ENCODE measurements at regions not wholly inside any gene's neighbourhood (a gene's known extent, or its start where the extent isn't known, plus 50 kb on each side); places are given as distances from the start of the nearest gene placed in this dataset.
"Not testable (repeated sequence)": the region's sequence is repeated elsewhere in the genome, so short reads cannot be mapped to it uniquely, and the experiment has no call there.

DNA sequence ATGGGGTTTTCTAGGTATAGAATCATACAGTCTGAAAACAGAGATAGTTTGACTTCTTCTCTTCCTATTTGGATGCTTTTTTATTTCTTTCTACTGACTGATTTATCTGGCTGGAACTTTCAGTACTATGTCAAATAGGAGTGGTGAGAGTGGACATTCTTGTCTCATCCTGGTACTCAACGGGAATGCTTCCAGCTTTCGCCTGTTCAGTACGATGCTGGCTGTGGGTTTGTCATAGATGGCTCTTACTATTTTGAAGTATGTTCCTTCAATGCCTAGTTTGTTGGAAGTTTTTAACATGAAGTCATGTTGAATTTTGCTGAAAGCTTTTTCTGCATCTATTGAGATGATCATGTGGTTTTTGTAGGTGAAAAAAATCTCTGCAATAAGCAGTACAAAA is 730.4 kb downstream of the PLCL1 start:
- no peaks in the 10 kb centered on the region for H3K4me1 ChIP-seq (ENCODE audit: control insufficient read depth in 1 of 2, insufficient read depth in 2 of 2, low read length in 2 of 2)
- H3K9me3 ChIP-seq (ENCODE audit: control insufficient read depth in 1 of 2, low read length in 2 of 2) = no peaks in the 10 kb centered on the region
- no peak overlapping the region for H3K4me3 ChIP-seq (ENCODE audit: low read depth in 1 of 2, low read length in 2 of 2)
- no peak overlapping the region for H3K9ac ChIP-seq (ENCODE audit: low read depth in 1 of 2, low read length in 2 of 2)
- H3K36me3 ChIP-seq (ENCODE audit: control insufficient read depth in 1 of 2, insufficient read depth in 2 of 2, low read length in 2 of 2) = no peaks in the 10 kb centered on the region
- H3K27ac ChIP-seq (ENCODE audit: low read depth, low read length) = no peak overlapping the region
- H3K27me3 ChIP-seq (ENCODE audit: control insufficient read depth in 1 of 2, insufficient read depth in 2 of 2, low read length in 2 of 2) = no peaks in the 10 kb centered on the region

DNA sequence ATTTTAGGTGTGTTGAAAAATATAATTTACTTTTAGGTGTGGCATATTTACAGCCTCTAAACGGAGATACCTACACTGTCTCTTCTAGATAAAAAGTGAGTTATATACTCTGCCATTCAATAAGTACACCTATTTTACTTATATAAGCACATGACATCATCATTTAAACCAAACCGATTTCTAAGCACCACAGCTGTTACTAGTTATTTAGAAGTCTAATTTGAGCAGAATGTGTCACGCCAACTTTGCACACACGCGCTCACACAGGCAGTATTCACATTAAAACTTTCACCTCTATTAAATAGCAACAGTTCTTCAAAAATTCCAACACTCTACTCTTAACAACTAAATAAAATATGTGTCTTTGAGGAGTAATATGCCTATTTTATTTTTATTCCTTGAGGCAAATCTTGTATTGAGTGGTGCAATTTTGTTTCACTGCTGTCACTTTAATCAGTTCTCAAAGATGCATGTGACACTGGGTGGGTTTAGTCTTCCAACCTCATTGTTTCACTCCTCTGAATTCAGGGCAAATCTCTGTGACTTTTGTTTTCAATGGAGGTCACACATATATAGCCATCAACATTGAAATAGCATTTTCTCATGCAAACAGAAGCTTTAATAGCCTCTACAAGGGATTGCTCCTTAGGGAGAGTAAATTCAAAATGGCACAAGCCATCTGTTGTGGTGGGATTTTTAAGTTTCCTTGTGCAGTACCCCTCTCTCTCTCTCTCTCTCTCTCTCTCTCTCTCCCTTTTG is 721.0 kb downstream of the PLCL1 start:
- no peak overlapping the region for H3K4me3 ChIP-seq (ENCODE audit: low read depth in 1 of 2, low read length in 2 of 2)
- H3K4me1 ChIP-seq (ENCODE audit: control insufficient read depth in 1 of 2, insufficient read depth in 2 of 2, low read length in 2 of 2) = no peaks in the 10 kb centered on the region
- H3K36me3 ChIP-seq (ENCODE audit: control insufficient read depth in 1 of 2, insufficient read depth in 2 of 2, low read length in 2 of 2) = no peaks in the 10 kb centered on the region
- no peak overlapping the region for H3K9ac ChIP-seq (ENCODE audit: low read depth in 1 of 2, low read length in 2 of 2)
- H3K27ac ChIP-seq (ENCODE audit: low read depth, low read length) = no peak overlapping the region
- H3K27me3 ChIP-seq (ENCODE audit: control insufficient read depth in 1 of 2, insufficient read depth in 2 of 2, low read length in 2 of 2) = no peaks in the 10 kb centered on the region
- H3K9me3 ChIP-seq (ENCODE audit: control insufficient read depth in 1 of 2, low read length in 2 of 2) = no peaks in the 10 kb centered on the region

DNA sequence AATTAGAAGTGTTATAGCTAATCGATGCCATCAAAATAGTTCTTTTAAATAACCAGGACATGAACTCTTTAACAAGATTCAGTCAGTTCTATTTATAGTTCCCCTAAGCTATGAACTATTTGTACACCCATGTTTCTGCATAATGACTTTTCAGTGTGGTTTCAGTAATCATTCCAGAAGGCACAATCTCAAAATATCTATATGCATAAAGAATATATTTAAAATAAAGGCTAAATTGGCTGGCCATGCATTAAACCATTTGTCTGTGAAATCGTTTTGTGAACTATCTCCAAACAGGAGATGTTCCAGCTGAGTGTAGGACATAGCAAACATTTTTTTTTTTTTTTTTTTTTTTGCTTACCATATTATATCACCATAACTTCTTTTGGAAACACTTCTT is 719.3 kb downstream of the PLCL1 start:
- Histone ChIP-seq H3K27me3 (ENCODE audit: control insufficient read depth in 1 of 2, insufficient read depth in 2 of 2, low read length in 2 of 2) (no peaks in the 10 kb centered on the region), H3K9ac (ENCODE audit: low read depth in 1 of 2, low read length in 2 of 2) (no peak overlapping the region), H3K36me3 (ENCODE audit: control insufficient read depth in 1 of 2, insufficient read depth in 2 of 2, low read length in 2 of 2) (no peaks in the 10 kb centered on the region), H3K4me3 (ENCODE audit: low read depth in 1 of 2, low read length in 2 of 2) (no peak overlapping the region), H3K4me1 (ENCODE audit: control insufficient read depth in 1 of 2, insufficient read depth in 2 of 2, low read length in 2 of 2) (no peaks in the 10 kb centered on the region), H3K27ac (ENCODE audit: low read depth, low read length) (no peak overlapping the region), H3K9me3 (ENCODE audit: control insufficient read depth in 1 of 2, low read length in 2 of 2) (no peaks in the 10 kb centered on the region)

DNA sequence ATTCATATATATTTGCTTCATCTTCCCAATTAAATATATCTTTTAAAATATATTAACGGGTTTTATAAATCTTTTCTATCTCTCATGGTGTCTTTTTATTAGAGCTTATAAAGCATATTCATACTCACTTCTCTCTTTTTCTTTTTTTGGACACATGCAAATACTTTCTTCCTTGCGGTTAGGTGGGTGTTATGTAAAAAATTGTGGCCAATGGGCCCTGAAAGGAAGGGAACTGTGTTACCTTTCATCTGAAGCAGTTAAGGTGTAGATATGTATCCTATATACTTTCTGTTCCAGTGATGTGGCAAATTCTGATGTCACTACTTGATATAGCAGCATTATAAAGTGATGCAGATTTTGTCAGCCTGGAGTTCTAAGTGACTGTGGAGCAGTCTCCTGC is 714.5 kb downstream of the PLCL1 start:
- Histone ChIP-seq H3K9ac (ENCODE audit: low read depth in 1 of 2, low read length in 2 of 2) (no peak overlapping the region), H3K4me1 (ENCODE audit: control insufficient read depth in 1 of 2, insufficient read depth in 2 of 2, low read length in 2 of 2) (no peaks in the 10 kb centered on the region), H3K36me3 (ENCODE audit: control insufficient read depth in 1 of 2, insufficient read depth in 2 of 2, low read length in 2 of 2) (no peaks in the 10 kb centered on the region), H3K4me3 (ENCODE audit: low read depth in 1 of 2, low read length in 2 of 2) (no peak overlapping the region), H3K27ac (ENCODE audit: low read depth, low read length) (no peak overlapping the region), H3K27me3 (ENCODE audit: control insufficient read depth in 1 of 2, insufficient read depth in 2 of 2, low read length in 2 of 2) (no peaks in the 10 kb centered on the region), H3K9me3 (ENCODE audit: control insufficient read depth in 1 of 2, low read length in 2 of 2) (no peaks in the 10 kb centered on the region)

DNA sequence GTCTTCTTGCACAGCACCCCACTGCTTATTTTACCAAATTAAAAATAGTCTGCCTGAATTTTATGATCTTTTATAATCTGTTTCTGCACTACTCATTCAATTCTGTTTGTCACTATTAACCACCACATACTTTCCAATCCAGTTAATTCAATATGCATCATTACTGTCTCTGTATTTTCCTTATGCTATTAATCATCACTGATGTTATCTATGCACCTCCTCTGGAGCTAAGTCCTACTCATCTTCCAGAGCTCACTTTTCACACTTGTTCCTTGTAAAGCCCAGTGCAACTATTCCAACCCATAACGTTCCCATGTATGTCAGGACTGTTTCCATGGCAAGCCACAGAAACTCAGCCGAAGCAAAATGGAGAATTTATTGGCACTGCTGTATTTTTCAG is 713.6 kb downstream of the PLCL1 start:
- no peak overlapping the region for H3K27ac ChIP-seq (ENCODE audit: low read depth, low read length)

DNA sequence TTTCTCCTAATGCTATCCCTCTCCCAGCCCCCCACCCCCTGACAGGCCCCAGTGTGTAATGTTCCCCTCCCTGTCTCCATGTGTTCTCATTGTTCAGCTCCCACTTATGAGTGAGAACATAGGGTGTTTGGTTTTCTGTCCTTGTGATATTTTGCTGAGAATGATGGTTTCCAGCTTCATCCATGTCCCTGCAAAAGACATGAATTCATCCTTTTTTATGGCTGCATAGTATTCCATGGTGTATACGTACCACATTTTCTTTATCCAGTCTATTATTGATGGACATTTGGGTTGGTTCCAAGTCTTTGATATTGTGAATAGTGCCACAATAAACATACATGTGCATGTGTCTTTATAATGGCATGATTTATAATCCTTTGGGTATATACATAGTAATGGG is 704.2 kb downstream of the PLCL1 start:
- H3K4me1 ChIP-seq (ENCODE audit: control insufficient read depth in 1 of 2, insufficient read depth in 2 of 2, low read length in 2 of 2); H3K4me3 ChIP-seq (ENCODE audit: low read depth in 1 of 2, low read length in 2 of 2); H3K27ac ChIP-seq (ENCODE audit: low read depth, low read length); H3K9ac ChIP-seq (ENCODE audit: low read depth in 1 of 2, low read length in 2 of 2); H3K27me3 ChIP-seq (ENCODE audit: control insufficient read depth in 1 of 2, insufficient read depth in 2 of 2, low read length in 2 of 2); H3K36me3 ChIP-seq (ENCODE audit: control insufficient read depth in 1 of 2, insufficient read depth in 2 of 2, low read length in 2 of 2); H3K9me3 ChIP-seq (ENCODE audit: control insufficient read depth in 1 of 2, low read length in 2 of 2): not testable (repeated sequence)

More for the DNA sequence above, 713.6 kb downstream of the PLCL1 start:
- Histone ChIP-seq H3K4me1 (ENCODE audit: control insufficient read depth in 1 of 2, insufficient read depth in 2 of 2, low read length in 2 of 2) (no peaks in the 10 kb centered on the region), H3K4me3 (ENCODE audit: low read depth in 1 of 2, low read length in 2 of 2) (no peak overlapping the region), H3K9ac (ENCODE audit: low read depth in 1 of 2, low read length in 2 of 2) (no peak overlapping the region), H3K9me3 (ENCODE audit: control insufficient read depth in 1 of 2, low read length in 2 of 2) (no peaks in the 10 kb centered on the region), H3K36me3 (ENCODE audit: control insufficient read depth in 1 of 2, insufficient read depth in 2 of 2, low read length in 2 of 2) (no peaks in the 10 kb centered on the region), H3K27me3 (ENCODE audit: control insufficient read depth in 1 of 2, insufficient read depth in 2 of 2, low read length in 2 of 2) (no peaks in the 10 kb centered on the region)

DNA sequence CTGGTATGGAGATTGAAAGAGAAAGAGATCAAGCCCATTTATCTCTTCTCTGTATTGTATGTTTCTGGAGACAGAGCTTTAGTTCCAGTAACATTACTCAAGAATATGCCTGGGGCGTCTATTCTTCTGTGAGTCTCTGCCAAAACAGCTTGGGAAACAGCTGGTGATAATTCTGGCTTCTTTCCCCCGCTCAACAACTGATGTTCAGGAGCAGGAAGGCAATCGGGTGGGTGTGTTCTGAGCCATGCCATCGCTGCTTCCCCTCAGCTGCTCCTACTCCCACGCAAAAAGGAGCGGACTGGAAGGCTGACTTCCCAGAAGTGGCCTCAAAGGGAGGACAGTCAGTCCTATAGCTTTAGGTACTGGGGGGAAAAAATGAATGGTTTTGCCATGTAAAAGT is 695.1 kb downstream of the PLCL1 start:
- Histone ChIP-seq H3K4me3 (ENCODE audit: low read depth in 1 of 2, low read length in 2 of 2) (no peak overlapping the region), H3K9me3 (ENCODE audit: control insufficient read depth in 1 of 2, low read length in 2 of 2) (no peaks in the 10 kb centered on the region), H3K27me3 (ENCODE audit: control insufficient read depth in 1 of 2, insufficient read depth in 2 of 2, low read length in 2 of 2) (no peaks in the 10 kb centered on the region), H3K4me1 (ENCODE audit: control insufficient read depth in 1 of 2, insufficient read depth in 2 of 2, low read length in 2 of 2) (no peaks in the 10 kb centered on the region), H3K36me3 (ENCODE audit: control insufficient read depth in 1 of 2, insufficient read depth in 2 of 2, low read length in 2 of 2) (no peaks in the 10 kb centered on the region), H3K9ac (ENCODE audit: low read depth in 1 of 2, low read length in 2 of 2) (no peak overlapping the region), H3K27ac (ENCODE audit: low read depth, low read length) (no peak overlapping the region)

DNA sequence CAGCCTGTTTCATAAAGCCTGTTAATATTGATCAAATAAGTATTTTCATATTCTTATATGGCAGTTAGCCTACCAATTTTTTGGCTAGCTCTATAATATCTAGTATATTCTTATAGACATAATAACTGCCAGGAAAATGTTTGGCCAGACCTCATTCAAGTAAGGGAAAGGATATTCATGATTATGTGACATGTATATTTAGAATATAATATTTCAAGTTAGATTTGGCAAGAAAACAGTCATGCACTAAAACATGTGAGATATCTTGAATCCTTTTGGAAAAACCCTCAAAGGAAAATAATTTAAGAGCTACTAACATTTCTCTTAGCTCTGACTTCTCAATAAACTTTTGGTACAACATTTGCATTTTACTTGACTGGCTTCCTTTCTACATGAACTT is 694.1 kb downstream of the PLCL1 start:
- H3K36me3 ChIP-seq (ENCODE audit: control insufficient read depth in 1 of 2, insufficient read depth in 2 of 2, low read length in 2 of 2) = no peaks in the 10 kb centered on the region
- no peaks in the 10 kb centered on the region for H3K27me3 ChIP-seq (ENCODE audit: control insufficient read depth in 1 of 2, insufficient read depth in 2 of 2, low read length in 2 of 2)
- H3K27ac ChIP-seq (ENCODE audit: low read depth, low read length) = no peak overlapping the region
- no peaks in the 10 kb centered on the region for H3K9me3 ChIP-seq (ENCODE audit: control insufficient read depth in 1 of 2, low read length in 2 of 2)
- H3K9ac ChIP-seq (ENCODE audit: low read depth in 1 of 2, low read length in 2 of 2) = no peak overlapping the region
- H3K4me3 ChIP-seq (ENCODE audit: low read depth in 1 of 2, low read length in 2 of 2) = no peak overlapping the region
- H3K4me1 ChIP-seq (ENCODE audit: control insufficient read depth in 1 of 2, insufficient read depth in 2 of 2, low read length in 2 of 2) = no peaks in the 10 kb centered on the region

DNA sequence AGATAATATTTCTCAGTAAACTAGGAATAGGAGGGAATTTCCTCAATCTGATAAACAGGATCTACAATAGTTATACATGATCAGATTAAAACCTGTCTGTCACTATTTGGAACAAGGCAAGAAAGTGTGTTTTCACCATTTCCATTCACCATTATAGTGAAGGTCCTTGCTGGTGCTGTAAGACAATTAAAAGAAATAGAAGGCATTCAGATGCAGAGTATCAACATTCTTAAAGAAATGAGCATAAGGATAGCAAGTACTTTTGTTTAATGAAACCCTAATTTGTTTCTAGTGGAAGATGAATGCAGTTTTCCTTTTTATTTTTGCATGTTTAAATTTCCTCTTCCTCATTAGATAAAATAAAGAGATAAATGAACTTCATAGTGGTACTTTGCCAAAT is 693.7 kb downstream of the PLCL1 start:
- no peaks in the 10 kb centered on the region for H3K36me3 ChIP-seq (ENCODE audit: control insufficient read depth in 1 of 2, insufficient read depth in 2 of 2, low read length in 2 of 2)
- H3K9ac ChIP-seq (ENCODE audit: low read depth in 1 of 2, low read length in 2 of 2) = no peak overlapping the region
- H3K27ac ChIP-seq (ENCODE audit: low read depth, low read length) = no peak overlapping the region
- H3K4me1 ChIP-seq (ENCODE audit: control insufficient read depth in 1 of 2, insufficient read depth in 2 of 2, low read length in 2 of 2) = no peaks in the 10 kb centered on the region
- H3K27me3 ChIP-seq (ENCODE audit: control insufficient read depth in 1 of 2, insufficient read depth in 2 of 2, low read length in 2 of 2) = no peaks in the 10 kb centered on the region
- H3K9me3 ChIP-seq (ENCODE audit: control insufficient read depth in 1 of 2, low read length in 2 of 2) = no peaks in the 10 kb centered on the region
- H3K4me3 ChIP-seq (ENCODE audit: low read depth in 1 of 2, low read length in 2 of 2) = no peak overlapping the region

DNA sequence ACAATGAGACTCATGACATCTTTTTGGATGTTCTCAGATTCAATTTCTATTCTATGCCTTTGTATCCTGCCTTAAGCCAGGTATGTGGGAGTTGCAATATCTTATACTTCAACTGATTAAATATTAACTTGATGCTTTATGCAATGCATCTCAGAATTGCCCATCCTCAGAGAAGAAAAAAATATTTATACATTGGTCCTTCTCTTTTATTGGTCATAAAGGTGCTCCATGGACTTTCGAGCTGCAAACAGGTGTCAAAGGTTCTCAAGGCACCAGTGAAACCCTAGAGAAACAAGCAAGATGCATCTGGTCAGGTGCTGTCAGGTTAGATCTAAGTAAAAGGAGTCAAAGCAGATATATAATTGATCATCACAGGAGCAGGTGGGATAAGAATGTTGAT is 690.5 kb downstream of the PLCL1 start:
- Histone ChIP-seq H3K27me3 (ENCODE audit: control insufficient read depth in 1 of 2, insufficient read depth in 2 of 2, low read length in 2 of 2) (no peaks in the 10 kb centered on the region), H3K4me3 (ENCODE audit: low read depth in 1 of 2, low read length in 2 of 2) (no peak overlapping the region), H3K9ac (ENCODE audit: low read depth in 1 of 2, low read length in 2 of 2) (no peak overlapping the region), H3K27ac (ENCODE audit: low read depth, low read length) (no peak overlapping the region), H3K9me3 (ENCODE audit: control insufficient read depth in 1 of 2, low read length in 2 of 2) (no peaks in the 10 kb centered on the region), H3K36me3 (ENCODE audit: control insufficient read depth in 1 of 2, insufficient read depth in 2 of 2, low read length in 2 of 2) (no peaks in the 10 kb centered on the region), H3K4me1 (ENCODE audit: control insufficient read depth in 1 of 2, insufficient read depth in 2 of 2, low read length in 2 of 2) (no peaks in the 10 kb centered on the region)

DNA sequence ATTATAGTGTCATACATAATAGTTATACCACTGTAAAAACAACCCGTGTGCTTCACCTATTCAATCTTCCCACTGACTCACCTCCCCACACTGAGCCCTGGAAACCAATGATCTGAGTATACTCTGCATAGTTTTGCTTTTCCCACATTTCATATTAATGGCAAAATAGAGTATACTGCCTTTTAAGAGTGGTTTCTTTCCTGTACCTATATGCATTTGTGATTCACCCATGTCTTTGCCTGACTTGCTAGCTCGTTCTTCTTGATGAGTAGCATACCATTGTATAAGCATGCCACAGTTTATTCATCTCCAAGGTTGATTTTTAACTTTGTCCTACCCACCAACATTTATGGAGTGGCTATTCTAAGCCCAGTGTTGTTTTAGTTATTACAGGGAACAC is 686.4 kb downstream of the PLCL1 start:
- Histone ChIP-seq H3K9ac (ENCODE audit: low read depth in 1 of 2, low read length in 2 of 2) (no peak overlapping the region), H3K4me3 (ENCODE audit: low read depth in 1 of 2, low read length in 2 of 2) (no peak overlapping the region), H3K9me3 (ENCODE audit: control insufficient read depth in 1 of 2, low read length in 2 of 2) (no peaks in the 10 kb centered on the region), H3K4me1 (ENCODE audit: control insufficient read depth in 1 of 2, insufficient read depth in 2 of 2, low read length in 2 of 2) (no peaks in the 10 kb centered on the region), H3K27me3 (ENCODE audit: control insufficient read depth in 1 of 2, insufficient read depth in 2 of 2, low read length in 2 of 2) (no peaks in the 10 kb centered on the region), H3K27ac (ENCODE audit: low read depth, low read length) (no peak overlapping the region), H3K36me3 (ENCODE audit: control insufficient read depth in 1 of 2, insufficient read depth in 2 of 2, low read length in 2 of 2) (no peaks in the 10 kb centered on the region)

Data from duodenal mucosa (tissue), 2 donors.